Kasumi-1 (cell line): ENCODE measurements at regions not wholly inside any gene's neighbourhood (a gene's known extent, or its start where the extent isn't known, plus 50 kb on each side); places are given as distances from the start of the nearest gene placed in this dataset.

Experiments
- DNase-seq, 2 experiments: peaks; one replicate each; lab custom pipeline; 2025; lab: John Stamatoyannopoulos, UW

GRCh38 chr7:52486267-52486666, 549.2 kb upstream of the POM121L12 start:
- DNase-seq: no peak

- DNase-seq: no peak
These were observed 553.4 kb upstream of the POM121L12 start for GRCh38 chr7:52482076-52482475.

DNA sequence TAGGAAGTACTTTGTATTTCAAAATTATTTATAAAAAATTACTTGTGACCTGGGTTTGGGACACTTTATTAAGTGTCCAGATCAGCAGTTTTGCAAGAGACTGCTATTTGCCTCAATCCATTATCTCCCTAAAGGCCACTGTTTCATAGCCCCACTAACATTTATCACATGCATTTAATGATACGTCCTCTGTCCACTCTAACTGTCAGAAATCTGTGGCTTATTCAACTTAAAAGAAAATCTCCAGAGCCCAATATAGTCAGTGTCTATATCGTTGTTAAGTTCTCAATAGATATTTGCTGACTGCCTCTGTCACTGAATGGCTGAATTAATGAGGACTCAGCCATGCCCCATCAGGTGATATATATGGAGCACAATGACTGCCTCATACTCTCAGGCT, 553.9 kb upstream of the POM121L12 start:
- no peak for DNase-seq

DNA sequence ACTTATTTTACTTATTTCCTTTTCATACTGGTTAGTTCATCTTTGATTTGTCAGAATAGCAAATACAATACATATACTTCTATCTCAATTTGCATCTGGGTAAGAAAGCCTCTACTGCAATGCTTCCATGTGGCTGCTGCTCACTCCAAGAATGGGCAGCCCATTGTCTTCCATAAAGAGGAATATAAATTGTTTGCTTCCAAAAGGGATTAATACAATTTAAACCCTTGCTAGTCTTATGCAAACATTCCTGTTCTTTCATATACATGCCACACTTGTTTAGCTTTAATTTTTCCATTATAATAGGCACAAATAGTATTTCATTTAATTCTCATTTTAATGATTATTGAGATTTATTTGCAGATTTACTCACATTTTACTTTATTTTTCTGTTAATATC, 555.4 kb upstream of the POM121L12 start:
- no peak for DNase-seq

DNA sequence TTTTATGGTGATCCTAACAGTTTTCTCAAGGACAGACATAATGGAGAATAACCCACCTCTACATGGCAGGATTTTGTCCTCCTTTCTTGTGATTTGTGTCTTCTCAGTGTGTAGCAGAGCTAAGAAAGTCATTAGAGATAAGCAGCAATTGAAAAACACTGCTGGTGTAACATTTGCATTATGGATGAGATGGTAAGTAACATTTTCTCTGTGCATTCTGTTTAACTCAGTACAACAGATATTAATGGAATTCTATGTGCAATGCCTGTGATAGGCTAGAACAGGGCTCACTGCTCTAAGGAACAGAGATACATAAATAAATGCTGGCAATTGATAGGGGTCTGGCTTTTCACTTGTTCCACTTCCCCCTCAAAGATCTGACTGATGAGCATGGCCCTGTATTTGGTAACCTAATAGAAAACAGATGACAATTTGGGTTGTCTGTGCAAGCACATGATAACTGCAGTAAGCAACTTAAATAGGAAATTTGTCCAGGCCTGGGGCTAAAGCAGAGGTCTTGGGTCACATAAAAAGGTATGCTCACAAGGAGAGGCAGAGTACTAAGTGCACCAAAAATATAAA, 560.3 kb upstream of the POM121L12 start:
- DNase-seq: no peak

DNA sequence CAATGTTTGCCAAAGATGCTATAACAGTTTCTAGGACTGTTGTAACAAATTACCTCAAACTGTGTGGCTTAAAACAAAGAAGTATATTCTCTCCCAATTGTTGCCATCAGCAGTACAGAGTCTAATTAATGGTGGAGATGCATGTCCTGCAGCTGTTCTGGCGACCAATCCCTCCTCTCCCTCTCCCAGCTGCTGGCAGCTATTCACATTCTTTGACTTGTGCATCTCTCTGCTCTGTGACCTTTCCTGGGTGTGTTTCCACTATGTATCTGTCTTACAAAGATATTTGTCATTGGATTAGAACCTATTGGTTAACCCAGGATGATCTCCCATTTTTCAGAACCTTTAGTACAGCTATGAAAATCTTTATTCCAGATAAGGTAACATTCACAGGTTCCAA, 561.7 kb upstream of the POM121L12 start:
- no peak for DNase-seq

DNA sequence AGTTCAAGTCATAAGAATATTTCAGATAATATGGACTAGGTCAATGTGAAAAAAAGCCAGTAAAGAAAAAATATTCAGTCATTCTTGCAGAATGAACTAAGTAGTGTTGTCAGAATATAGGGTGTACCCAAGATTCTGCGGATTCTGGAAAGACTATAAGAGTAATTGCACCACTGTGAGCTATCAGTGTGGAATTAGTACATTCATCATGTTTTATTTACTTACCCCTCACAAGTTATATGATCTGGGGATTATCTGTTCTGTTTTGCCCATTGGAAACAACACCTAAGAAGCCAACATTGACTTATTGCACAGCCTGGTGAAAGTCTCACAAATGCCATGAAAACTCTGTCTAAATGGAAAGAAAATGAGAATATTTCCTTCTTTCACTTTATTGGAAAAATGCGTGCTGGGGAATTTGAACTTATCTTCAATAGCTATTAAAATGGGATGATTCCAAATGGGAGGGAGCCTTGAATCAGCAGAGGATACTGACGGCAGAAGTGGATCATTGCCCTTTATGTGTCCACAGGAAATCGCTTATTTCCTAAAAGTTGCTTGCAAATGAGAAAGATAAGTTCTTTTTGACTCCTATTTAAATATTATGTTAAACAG, 563.3 kb upstream of the POM121L12 start:
- no peak for DNase-seq

DNA sequence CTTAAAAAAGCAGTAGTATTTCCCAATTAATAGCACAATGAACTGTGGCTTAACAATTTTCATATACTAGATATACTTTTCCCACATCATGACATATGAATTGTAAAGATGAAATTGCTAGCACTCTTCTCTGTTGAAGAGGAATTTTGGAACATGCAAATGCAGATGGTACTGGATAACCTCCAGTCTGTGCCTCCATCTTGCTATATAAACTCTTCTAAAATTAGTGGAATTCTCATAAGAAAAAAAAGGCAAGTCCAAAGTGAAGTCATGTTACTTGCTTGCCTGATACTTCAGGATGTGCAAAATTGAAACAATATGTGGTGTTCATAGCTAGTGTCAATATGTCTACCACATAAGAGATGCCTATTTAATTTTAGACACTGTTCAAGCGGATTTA, 570.2 kb upstream of the POM121L12 start:
- no peak for DNase-seq

GRCh38 chr7:52463341-52463740, 572.1 kb upstream of the POM121L12 start:
- DNase-seq: no peak

- DNase-seq: no peak
These were observed 573.0 kb upstream of the POM121L12 start for GRCh38 chr7:52462474-52462873.

- DNase-seq: no peak
These were observed 579.9 kb upstream of the POM121L12 start for GRCh38 chr7:52455571-52455970.

- DNase-seq: no peak
These were observed 584.6 kb upstream of the POM121L12 start for GRCh38 chr7:52450816-52451215.

DNA sequence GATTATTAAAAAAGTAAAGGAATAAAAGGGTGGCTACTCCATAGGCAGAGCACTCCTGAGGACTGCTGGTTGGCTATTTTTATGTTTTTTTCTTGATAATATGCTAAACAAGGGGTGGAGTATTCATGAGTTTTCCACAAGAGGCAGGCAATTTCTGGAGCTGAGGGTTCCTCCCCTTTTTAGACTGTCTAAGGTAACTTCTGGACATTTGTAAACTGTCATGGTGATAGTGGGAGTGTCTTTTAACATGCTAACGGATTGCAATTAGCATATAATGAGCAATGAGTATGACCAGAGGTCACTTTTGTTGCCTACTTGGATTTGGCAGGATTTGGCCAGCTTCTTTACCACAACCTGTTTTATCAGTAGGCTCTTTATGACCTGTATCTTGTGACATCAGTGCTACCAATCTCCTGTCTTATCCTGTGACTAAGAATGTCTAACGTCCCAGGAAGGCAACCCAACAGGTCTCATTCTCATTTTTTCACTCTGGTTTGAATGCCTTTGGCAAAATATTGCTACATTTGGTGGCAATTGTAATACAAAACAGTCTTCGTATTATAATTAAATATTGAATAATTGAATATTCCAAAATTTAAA, 587.8 kb upstream of the POM121L12 start:
- DNase-seq: no peak

DNA sequence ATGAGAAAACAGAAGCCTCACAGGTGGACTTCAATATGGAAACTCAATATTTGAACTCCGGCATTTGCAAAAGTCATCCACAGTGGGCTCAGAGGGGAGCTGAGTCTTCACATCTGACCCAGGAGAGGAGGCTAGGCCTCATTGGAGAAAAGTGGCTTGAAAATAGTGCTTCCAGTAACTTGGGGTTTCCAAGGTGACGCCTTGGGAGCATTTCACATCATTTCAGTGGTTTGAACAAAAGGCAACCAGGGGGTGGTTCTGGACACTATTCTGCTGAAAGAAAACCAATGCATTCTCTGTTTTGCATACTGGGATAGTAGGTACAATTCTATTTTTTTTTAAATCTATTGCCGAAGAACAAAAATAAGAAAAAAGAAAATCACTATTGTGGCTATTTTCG, 599.2 kb upstream of the POM121L12 start:
- DNase-seq: no peak

- DNase-seq: no peak
These were observed 604.2 kb upstream of the POM121L12 start for GRCh38 chr7:52431082-52431815.

- DNase-seq: no peak
These were observed 612.2 kb upstream of the POM121L12 start for GRCh38 chr7:52423251-52423650.

- no peak for DNase-seq
These were observed 622.4 kb upstream of the POM121L12 start for GRCh38 chr7:52413051-52413450.

GRCh38 chr7:52410032-52410431, 625.4 kb upstream of the POM121L12 start:
- DNase-seq: no peak

DNA sequence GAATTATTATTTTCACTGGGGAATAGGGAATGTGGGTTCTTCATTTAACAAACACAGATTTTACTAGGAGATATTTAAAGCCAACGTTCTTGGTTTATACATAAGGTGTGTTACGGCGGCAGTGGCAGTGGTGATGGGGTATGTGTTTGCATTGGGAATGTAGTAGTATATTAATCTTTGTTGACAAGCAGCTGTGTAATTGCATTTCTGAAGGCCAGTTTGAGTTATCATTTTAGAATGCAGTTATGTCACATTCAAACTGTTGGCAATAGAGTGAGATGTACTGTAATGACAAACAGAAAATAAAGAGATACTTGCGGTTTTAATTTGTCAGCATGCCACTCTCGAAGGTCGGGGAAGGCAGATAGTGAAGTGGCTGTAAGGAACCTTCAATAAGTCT, 628.6 kb upstream of the POM121L12 start:
- DNase-seq: no peak

- no peak for DNase-seq
These were observed 652.7 kb upstream of the POM121L12 start for GRCh38 chr7:52382731-52383130.

GRCh38 chr7:52369922-52370321, 665.5 kb upstream of the POM121L12 start:
- no peak for DNase-seq

- no peak for DNase-seq
These were observed 670.1 kb upstream of the POM121L12 start for GRCh38 chr7:52365349-52365748.

DNA sequence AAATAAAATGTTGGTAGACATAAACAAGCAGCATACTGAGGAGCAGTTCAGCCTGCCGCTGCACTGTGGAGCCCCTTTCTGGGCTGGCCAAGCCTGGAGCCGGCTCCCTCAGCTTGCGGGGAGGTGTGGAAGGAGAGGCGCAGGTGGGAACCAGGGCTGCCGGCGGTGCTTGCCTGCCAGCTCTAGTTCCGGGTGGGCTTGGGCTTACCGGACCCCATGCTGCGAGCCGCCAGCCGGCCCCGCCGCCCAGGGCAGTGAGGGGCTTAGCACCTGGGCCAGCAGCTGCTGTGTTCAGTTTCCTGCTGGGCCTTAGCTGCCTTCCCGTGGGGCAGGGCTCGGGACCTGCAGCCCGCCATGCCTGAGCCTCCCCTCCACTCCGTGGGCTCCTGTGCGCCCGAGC, 672.9 kb upstream of the POM121L12 start:
- DNase-seq: no peak
